ENCODE measurements at regions not wholly inside any gene's neighbourhood (a gene's known extent, or its start where the extent isn't known, plus 50 kb on each side); places are given as distances from the start of the nearest gene placed in this dataset.

- DNase-seq = no peak
Measured at GRCh38 chr6:113556775-113557174, 300.4 kb upstream of the MARCKS start.

- no peak for DNase-seq
Measured at GRCh38 chr6:113558431-113558830, 298.7 kb upstream of the MARCKS start.

- no peak for DNase-seq
Measured at GRCh38 chr6:113558966-113559365, 298.2 kb upstream of the MARCKS start.

- no peak for DNase-seq
Measured at GRCh38 chr6:113560376-113560775, 296.8 kb upstream of the MARCKS start.

GRCh38 chr6:113560908-113561307, 296.2 kb upstream of the MARCKS start:
- DNase-seq = no peak

- DNase-seq = no peak
Measured at GRCh38 chr6:113562248-113562647, 294.9 kb upstream of the MARCKS start.

- DNase-seq = peak; percentile 40
Measured at GRCh38 chr6:113564371-113565171, 292.6 kb upstream of the MARCKS start.

GRCh38 chr6:113565306-113565705, 291.8 kb upstream of the MARCKS start:
- DNase-seq = no peak

GRCh38 chr6:113570161-113570560, 287.0 kb upstream of the MARCKS start:
- no peak for DNase-seq

GRCh38 chr6:113570641-113571040, 286.5 kb upstream of the MARCKS start:
- no peak for DNase-seq

GRCh38 chr6:113574147-113574546, 283.0 kb upstream of the MARCKS start:
- DNase-seq = no peak

GRCh38 chr6:113576310-113576709, 280.8 kb upstream of the MARCKS start:
- DNase-seq = no peak

- DNase-seq = no peak
Measured at GRCh38 chr6:113578691-113579090, 278.5 kb upstream of the MARCKS start.

- no peak for DNase-seq
Measured at GRCh38 chr6:113584767-113585166, 272.4 kb upstream of the MARCKS start.

GRCh38 chr6:113585246-113585645, 271.9 kb upstream of the MARCKS start:
- no peak for DNase-seq

- DNase-seq = no peak
Measured at GRCh38 chr6:113586413-113587077, 270.6 kb upstream of the MARCKS start.

GRCh38 chr6:113587078-113587699, 270.0 kb upstream of the MARCKS start:
- no peak for DNase-seq

GRCh38 chr6:113588646-113589045, 268.5 kb upstream of the MARCKS start:
- no peak for DNase-seq

- no peak for DNase-seq
Measured at GRCh38 chr6:113591896-113592827, 265.0 kb upstream of the MARCKS start.

GRCh38 chr6:113594726-113595125, 262.4 kb upstream of the MARCKS start:
- DNase-seq = no peak

- DNase-seq = no peak
Measured at GRCh38 chr6:113595911-113596376, 261.2 kb upstream of the MARCKS start.

- no peak for DNase-seq
Measured at GRCh38 chr6:113596387-113597230, 260.5 kb upstream of the MARCKS start.
